SK-N-MC (cell line): ENCODE measurements at regions not wholly inside any gene's neighbourhood (a gene's known extent, or its start where the extent isn't known, plus 50 kb on each side); places are given as distances from the start of the nearest gene placed in this dataset.

Experiments used
- DNase-seq: peaks from one replicate; pipeline ENCODE4 v3.0.0-alpha.2; 2011; ENCODE audit warnings: low read depth, low spot score
- H3K27ac ChIP-seq: fragments of 200-600 bp; sonication (generic); 2 replicates; pipeline ENCODE4 v1.5.1; 2016; ENCODE audit warnings: mixed run types
- H3K36me3 ChIP-seq: fragments of 200-600 bp; sonication (generic); 2 replicates; pipeline ENCODE4 v1.6.1; 2017; ENCODE audit warnings: antibody characterized with exemption, low read length, mixed read lengths; ENCODE audit not compliant: insufficient read depth
- H3K4me3 ChIP-seq: fragments of 200-600 bp; sonication (generic); 2 replicates; pipeline ENCODE4 v1.5.1; 2016
- H3K9ac ChIP-seq: fragments of 200-600 bp; sonication (generic); 2 replicates; pipeline ENCODE4 v1.8.0; 2017; ENCODE audit warnings: mixed run types, mixed read lengths; ENCODE audit not compliant: insufficient read length
- H3K9me3 ChIP-seq: fragments of 200-600 bp; sonication (generic); 2 replicates; pipeline ENCODE4 v1.6.1; 2017; ENCODE audit warnings: low read depth, mild to moderate bottlenecking, antibody characterized with exemption, low read length, moderate library complexity, mixed read lengths
- EZH2 ChIP-seq: fragments of 200-600 bp; sonication (generic); IDR thresholded peaks from one replicate; pipeline ENCODE4 v1.6.1; 2017; ENCODE audit warnings: antibody characterized with exemption
- FOXP2 ChIP-seq: optimal IDR thresholded peaks from 2 replicates; pipeline ENCODE3; 2011; ENCODE audit warnings: mild to moderate bottlenecking, moderate library complexity; ENCODE audit not compliant: insufficient read depth; ENCODE audit errors: extremely low read length, control extremely low read depth
- POLR2AphosphoS5 ChIP-seq: IDR thresholded peaks from 2 replicates; pipeline ENCODE4 v1.6.1; 2012; ENCODE audit warnings: mild to moderate bottlenecking, low read depth, low read length, borderline replicate concordance

- Histone ChIP-seq H3K9me3 (no peaks in the 10 kb centered on the region), H3K36me3 (no peaks in the 10 kb centered on the region), H3K4me3 (no peak overlapping the region), H3K27ac (no peak overlapping the region), H3K9ac (no peak overlapping the region)
- no peak for DNase-seq
- TF ChIP-seq POLR2AphosphoS5 (no peak), FOXP2 (no peak)
Measured at GRCh38 chr15:46589088-46589487, 954.3 kb downstream of the SQOR start.

- no peak overlapping the region for H3K27ac ChIP-seq
- no peaks in the 10 kb centered on the region for H3K9me3 ChIP-seq
- DNase-seq = no peak
- H3K4me3 ChIP-seq = no peak overlapping the region
- no peak for TF ChIP-seq POLR2AphosphoS5
- no peak for TF ChIP-seq FOXP2
- TF ChIP-seq EZH2 = no peak
- H3K36me3 ChIP-seq = no peaks in the 10 kb centered on the region
- H3K9ac ChIP-seq = no peak overlapping the region
Measured at GRCh38 chr15:46591462-46591861, 956.6 kb downstream of the SQOR start.

GRCh38 chr15:46595016-46595415 lies 960.2 kb downstream of the SQOR start:
- no peak overlapping the region for H3K27ac ChIP-seq
- H3K9ac ChIP-seq = no peak overlapping the region
- no peaks in the 10 kb centered on the region for H3K9me3 ChIP-seq
- TF ChIP-seq POLR2AphosphoS5 = no peak
- TF ChIP-seq FOXP2 = no peak
- no peak for TF ChIP-seq EZH2
- H3K36me3 ChIP-seq = no peaks in the 10 kb centered on the region
- no peak for DNase-seq
- no peak overlapping the region for H3K4me3 ChIP-seq

GRCh38 chr15:46607077-46607476 lies 972.2 kb downstream of the SQOR start:
- no peak overlapping the region for H3K4me3 ChIP-seq
- DNase-seq = no peak

GRCh38 chr15:46616033-46616432 lies 981.2 kb downstream of the SQOR start:
- DNase-seq = no peak
- Histone ChIP-seq H3K36me3 (no peaks in the 10 kb centered on the region), H3K27ac (no peak overlapping the region), H3K9ac (no peak overlapping the region), H3K9me3 (no peaks in the 10 kb centered on the region), H3K4me3 (no peak overlapping the region)
- TF ChIP-seq EZH2 (no peak), POLR2AphosphoS5 (no peak), FOXP2 (no peak)

More at GRCh38 chr15:46607077-46607476, 972.2 kb downstream of the SQOR start:
- H3K9ac ChIP-seq = no peak overlapping the region
- no peak overlapping the region for H3K27ac ChIP-seq
- H3K36me3 ChIP-seq = no peaks in the 10 kb centered on the region
- TF ChIP-seq FOXP2 = no peak
- TF ChIP-seq EZH2 = no peak
- TF ChIP-seq POLR2AphosphoS5 = no peak
- no peaks in the 10 kb centered on the region for H3K9me3 ChIP-seq

- DNase-seq = no peak
- no peaks in the 10 kb centered on the region for H3K36me3 ChIP-seq
- H3K4me3 ChIP-seq = no peak overlapping the region
- no peak for TF ChIP-seq FOXP2
- no peaks in the 10 kb centered on the region for H3K9me3 ChIP-seq
- no peak overlapping the region for H3K27ac ChIP-seq
- H3K9ac ChIP-seq = no peak overlapping the region
Measured at GRCh38 chr15:46617507-46617906, 982.7 kb downstream of the SQOR start.

- Histone ChIP-seq H3K27ac (no peak overlapping the region), H3K36me3 (no peaks in the 10 kb centered on the region), H3K9ac (no peak overlapping the region), H3K4me3 (no peak overlapping the region), H3K9me3 (no peaks in the 10 kb centered on the region)
- TF ChIP-seq FOXP2 = no peak
- TF ChIP-seq EZH2 = no peak
- no peak for TF ChIP-seq POLR2AphosphoS5
- DNase-seq = no peak
Measured at GRCh38 chr15:46618984-46619383, 984.2 kb downstream of the SQOR start.

- H3K27ac ChIP-seq = no peak overlapping the region
- H3K9me3 ChIP-seq = peaks cover 6% of the 10 kb centered on the region; the same call in 1 of the 2 replicates
- no peaks in the 10 kb centered on the region for H3K36me3 ChIP-seq
- H3K9ac ChIP-seq = no peak overlapping the region
- DNase-seq = no peak
- no peak for TF ChIP-seq FOXP2
- no peak for TF ChIP-seq EZH2
- TF ChIP-seq POLR2AphosphoS5 = no peak
- H3K4me3 ChIP-seq = no peak overlapping the region
Measured at GRCh38 chr15:46620392-46621013, 985.7 kb downstream of the SQOR start.

- Histone ChIP-seq H3K9me3 (peaks cover 6% of the 10 kb centered on the region; the same call in 1 of the 2 replicates), H3K36me3 (no peaks in the 10 kb centered on the region), H3K27ac (no peak overlapping the region), H3K4me3 (no peak overlapping the region), H3K9ac (no peak overlapping the region)
- TF ChIP-seq FOXP2 (no peak), EZH2 (no peak), POLR2AphosphoS5 (no peak)
- DNase-seq = no peak
Measured at GRCh38 chr15:46622851-46623250, 988.0 kb downstream of the SQOR start.
